ENCODE measurements at regions not wholly inside any gene's neighbourhood (a gene's known extent, or its start where the extent isn't known, plus 50 kb on each side); places are given as distances from the start of the nearest gene placed in this dataset.

DNA sequence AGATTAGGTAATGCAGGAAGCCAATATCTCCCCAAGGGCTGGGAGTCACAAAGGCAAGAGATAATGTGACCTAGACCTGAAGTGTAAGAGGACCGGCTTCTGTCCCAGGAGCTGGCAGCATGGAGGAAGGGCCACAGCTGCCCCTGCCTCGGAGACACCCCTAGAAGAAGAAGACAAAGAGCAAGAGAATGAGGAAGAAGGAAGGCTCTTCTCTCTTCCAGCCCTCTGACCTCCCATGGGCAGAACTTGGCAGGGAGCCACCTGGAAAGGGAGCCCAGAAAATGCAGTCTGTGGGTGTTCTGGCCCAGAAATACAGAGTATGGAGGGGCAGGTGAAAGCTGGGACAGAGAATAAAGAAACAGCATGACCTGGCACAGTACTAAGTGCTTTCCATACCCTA is 151.0 kb downstream of the C5orf15 start:
- TF ChIP-seq MYB (IDR thresholded peaks at IDR 0.05; ENCODE audit: borderline replicate concordance, low read depth, low read length): no peak
- TF ChIP-seq HDAC6 (IDR thresholded peaks at IDR 0.05; ENCODE audit: unreplicated experiment): no peak
- no peak for TF ChIP-seq SIN3A (IDR thresholded peaks at IDR 0.05; ENCODE audit: low read depth, low read length)
- TF ChIP-seq, protein P1, sequence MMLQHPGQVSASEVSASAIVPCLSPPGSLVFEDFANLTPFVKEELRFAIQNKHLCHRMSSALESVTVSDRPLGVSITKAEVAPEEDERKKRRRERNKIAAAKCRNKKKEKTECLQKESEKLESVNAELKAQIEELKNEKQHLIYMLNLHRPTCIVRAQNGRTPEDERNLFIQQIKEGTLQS (IDR thresholded peaks at IDR 0.05; ENCODE audit: borderline replicate concordance, extremely low read depth, low read depth, low read length): no peak
